ENCODE measurements at regions not wholly inside any gene's neighbourhood (a gene's known extent, or its start where the extent isn't known, plus 50 kb on each side); places are given as distances from the start of the nearest gene placed in this dataset.

- no peak for DNase-seq (ENCODE audit: low spot score)
Observed at GRCh38 chr7:33810356-33810755, 95.0 kb upstream of the BMPER start.

- no peak for DNase-seq (ENCODE audit: low spot score)
Observed at GRCh38 chr7:33813331-33813730, 92.0 kb upstream of the BMPER start.

- DNase-seq (ENCODE audit: low spot score): no peak
Observed at GRCh38 chr7:33814400-33814799, 90.9 kb upstream of the BMPER start.

DNA sequence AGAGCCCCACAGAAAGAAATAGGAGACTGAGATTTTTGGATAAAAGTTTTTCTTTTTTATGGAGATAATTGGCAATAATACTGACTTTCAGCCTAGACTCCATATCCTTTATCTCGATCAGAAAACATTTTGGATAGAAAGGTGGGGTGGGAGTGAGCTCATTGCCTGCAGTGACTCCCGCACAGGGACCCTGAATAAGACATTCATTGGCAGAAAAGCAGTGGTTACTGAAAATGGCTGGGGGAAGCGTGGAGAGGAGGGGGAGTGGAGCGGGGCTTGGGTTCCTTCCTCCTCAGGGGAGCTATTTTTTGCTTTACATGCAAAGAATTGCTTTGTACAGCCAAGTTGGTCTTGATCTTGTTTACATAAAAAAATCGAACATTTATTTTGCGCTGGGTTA is 90.4 kb upstream of the BMPER start:
- DNase-seq (ENCODE audit: low spot score): no peak

- DNase-seq (ENCODE audit: low spot score): no peak
Observed at GRCh38 chr7:33815336-33815735, 90.0 kb upstream of the BMPER start.

DNA sequence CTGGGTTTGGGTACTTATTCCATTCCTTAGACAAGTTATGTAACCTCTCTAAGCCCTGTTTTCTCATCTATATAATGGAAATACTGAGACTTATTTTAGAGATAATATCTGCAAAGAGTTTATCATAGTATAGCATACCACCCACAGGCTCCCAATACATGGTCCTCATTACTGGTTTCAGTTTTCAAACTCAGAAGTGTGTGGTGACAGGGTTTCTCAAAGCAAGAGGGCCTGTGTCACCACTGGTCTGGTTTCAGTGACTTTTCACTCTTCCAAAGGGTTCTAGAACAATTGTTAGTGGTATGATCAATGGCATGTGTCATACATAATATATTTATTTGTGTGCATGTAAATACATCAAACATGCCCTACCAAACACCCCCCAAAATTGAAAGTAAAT is 89.2 kb upstream of the BMPER start:
- DNase-seq (ENCODE audit: low spot score): no peak

- DNase-seq (ENCODE audit: low spot score): no peak
Observed at GRCh38 chr7:33819658-33820057, 85.7 kb upstream of the BMPER start.

DNA sequence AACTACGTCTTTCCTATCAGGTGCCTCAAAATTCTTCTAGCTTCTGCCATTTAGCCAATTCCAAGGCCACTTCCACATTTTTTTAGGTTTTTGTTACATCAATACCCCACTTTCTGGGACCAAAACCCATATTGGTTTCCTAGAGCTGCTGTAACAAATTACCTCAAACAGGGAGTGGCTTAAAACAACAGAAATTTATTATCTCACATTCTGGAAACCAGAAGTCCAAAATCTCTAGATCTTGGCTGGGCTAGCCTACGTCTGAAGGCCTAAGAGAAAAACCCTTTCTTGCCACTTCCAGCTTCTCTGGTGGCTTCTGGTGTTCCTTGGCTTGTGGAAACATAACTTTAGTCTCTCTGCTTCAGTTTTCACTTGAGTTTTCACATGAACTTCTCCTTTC is 85.1 kb upstream of the BMPER start:
- DNase-seq (ENCODE audit: low spot score): no peak

DNA sequence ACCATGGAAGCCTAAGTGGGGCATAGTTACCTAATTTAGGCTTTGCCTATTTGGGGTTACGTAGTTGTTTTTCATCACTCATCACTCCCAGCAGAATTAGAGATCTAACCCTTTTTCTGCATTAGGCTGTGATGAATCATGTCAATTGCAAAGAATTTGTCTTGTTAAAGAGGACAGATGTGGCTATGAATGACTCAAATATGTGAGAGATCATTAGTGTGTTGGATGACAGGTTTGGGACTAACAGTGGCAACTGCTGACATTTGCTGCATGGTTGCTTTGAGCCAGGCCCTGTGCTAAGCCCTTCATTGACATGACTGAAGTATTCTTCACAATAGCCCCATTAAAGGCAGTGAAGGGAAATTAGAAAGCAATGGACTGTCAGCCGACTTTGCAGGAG is 83.4 kb upstream of the BMPER start:
- no peak for DNase-seq (ENCODE audit: low spot score)

DNA sequence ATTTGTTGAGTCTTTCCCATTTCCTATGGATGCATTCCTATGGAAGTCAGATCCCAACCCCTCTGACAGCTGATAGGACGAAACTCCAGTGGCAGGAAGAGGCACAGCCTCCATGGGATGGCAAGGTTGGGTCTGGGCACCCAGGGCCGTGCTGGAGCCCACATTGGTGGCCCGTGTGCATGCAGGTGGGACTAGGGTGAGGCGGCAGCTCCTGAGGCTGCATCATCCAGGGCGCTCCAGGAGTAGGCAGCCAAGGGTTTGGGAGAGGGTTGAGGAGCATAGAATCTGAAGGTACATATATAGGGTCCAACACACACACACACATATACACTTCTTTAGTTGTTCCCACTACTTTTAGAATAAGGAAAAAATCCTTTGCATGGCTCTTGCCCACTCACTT is 81.4 kb upstream of the BMPER start:
- no peak for DNase-seq (ENCODE audit: low spot score)

GRCh38 chr7:33824911-33825459 is 80.4 kb upstream of the BMPER start:
- DNase-seq (ENCODE audit: low spot score): no peak

DNA sequence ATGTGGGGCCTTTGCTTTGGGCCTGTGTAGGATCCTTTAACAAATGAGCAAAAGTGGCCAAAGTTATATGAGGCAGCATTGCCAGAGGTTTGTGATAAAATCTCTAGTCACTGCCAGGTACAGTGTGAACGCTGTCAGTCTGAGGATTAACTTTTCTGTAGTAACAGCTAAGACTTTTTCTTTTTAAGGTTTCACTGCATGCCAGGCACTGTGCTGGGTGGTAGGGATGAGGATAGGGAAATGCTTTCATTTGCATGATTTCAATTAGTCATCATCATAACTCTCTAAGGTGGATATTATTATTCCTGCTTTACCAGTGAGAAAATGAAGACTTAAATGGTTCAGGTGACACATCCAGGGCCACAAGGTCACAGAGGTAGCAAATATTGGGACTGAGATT is 79.7 kb upstream of the BMPER start:
- no peak for DNase-seq (ENCODE audit: low spot score)

GRCh38 chr7:33829536-33829935 is 75.8 kb upstream of the BMPER start:
- DNase-seq (ENCODE audit: low spot score): no peak

DNA sequence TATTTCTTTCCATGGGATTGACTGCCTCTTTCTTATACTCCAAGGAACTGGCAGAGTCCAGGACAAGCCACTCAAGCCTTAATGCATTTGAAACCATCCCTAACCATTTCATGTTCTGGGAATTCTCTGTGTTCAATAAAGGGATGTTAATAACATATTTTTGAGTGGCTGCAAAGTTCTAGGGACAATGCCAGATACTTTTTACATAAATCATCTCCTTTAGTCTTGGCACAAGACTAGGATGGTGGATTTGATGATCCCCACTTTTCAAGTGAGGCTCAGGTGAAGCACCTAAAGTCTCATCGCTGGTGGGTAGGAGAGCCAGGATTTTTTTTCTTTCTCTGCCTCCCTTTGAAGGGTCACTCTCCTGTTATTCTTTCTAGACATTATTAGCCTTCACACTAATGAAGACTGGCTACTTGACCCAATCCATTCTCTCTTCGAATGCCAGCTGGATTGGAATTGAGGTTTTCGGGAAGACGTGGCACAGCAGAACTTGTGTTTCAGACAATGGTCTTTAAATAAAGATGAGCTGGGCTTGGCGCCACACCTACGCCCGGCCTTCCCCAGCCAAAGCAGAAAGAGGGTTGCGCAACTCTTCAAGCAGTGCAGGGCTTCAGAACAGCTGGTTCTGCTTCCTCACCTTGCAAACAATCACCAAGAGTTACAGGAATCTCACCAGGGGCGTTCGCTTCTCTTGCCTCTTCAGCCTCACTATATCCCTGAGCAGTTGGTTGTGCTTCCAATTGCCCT is 73.8 kb upstream of the BMPER start:
- no peak for DNase-seq (ENCODE audit: low spot score)

- DNase-seq (ENCODE audit: low spot score): no peak
Observed at GRCh38 chr7:33832271-33832721, 73.0 kb upstream of the BMPER start.

GRCh38 chr7:33836797-33837355 is 68.5 kb upstream of the BMPER start:
- peak; percentile 69 for DNase-seq (ENCODE audit: low spot score)

GRCh38 chr7:33837356-33837851 is 67.9 kb upstream of the BMPER start:
- DNase-seq (ENCODE audit: low spot score): no peak

DNA sequence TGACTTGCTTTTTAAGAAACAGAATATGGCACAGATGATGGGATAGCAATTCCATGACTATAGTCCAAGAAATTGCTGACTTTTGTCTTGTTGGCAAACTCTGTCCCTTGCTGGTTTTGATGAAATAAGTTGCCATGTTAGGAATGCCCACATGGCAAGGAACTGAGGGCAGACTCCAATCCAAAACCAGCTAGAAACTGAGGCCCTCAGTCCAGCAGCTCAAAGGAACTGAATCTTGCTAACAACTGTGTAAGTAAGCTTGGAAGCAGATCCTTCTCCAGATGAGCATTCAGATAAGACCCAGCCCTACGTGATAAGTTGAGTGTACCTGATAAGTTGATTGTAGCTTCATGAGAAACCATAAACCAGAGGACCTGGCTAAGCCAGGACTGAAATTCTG is 64.3 kb upstream of the BMPER start:
- DNase-seq (ENCODE audit: low spot score): no peak

DNA sequence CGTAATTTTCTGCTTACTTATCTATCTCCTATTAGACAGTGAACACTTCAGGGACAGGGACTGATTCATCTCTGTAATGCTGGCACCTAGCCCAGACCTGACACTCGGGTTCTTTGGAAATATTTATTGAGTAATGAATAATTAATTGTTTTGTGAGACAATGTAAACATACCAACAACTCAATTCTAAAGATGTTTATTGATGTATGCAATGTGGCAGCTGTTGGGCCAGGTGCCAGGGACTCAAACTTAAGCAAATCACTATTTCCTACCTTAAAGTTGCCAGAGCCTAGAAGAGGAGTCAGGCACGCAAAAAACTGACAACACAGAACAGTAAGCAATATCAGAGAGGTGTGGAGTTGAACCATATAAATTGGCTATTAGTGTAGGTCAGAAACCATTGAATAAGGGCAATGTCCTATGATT is 63.6 kb upstream of the BMPER start:
- DNase-seq (ENCODE audit: low spot score): no peak

DNA sequence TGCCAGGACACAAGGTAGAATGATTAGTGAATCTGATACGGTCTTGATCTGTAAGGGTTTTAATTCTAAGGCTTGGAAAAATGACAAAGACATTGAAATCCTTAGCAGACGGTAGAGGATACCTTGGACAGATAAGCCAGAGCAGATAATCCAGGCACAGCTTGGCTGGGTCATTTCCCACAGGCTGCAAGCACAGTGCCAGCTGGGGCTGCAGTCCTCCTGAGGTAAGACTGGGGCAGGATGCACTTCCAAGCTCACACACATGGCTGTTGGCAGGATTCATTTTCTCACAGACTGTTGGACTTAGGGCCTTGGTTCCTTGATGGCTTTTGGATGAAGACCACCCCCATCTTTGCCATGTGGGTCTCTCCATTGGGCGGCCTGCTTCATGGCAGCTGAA is 63.2 kb upstream of the BMPER start:
- DNase-seq (ENCODE audit: low spot score): no peak

DNA sequence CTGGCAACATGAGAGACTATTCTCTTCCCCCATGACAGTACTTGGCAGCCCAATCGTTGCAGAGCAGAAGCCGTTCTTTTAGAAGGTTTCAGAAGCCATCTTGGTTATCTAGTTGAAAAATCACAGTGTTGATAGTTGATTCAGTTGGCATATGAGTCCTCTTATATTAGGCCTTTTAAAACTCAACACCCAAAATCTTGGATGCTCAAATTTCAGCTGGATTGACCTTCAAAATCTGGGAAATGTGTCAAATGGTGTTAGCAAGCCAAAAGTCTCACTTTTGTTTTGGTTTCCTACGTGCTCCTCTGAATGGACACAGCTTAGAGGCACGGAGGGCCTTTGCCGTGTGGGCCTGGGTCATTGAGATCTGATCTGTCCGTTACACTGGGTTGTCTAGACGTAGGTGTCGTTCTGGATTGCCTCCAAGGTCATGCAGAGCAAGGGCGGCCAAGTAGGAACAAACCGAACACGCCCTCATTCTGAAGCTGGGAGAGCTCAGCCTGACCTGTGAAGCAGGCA is 59.3 kb upstream of the BMPER start:
- DNase-seq (ENCODE audit: low spot score): no peak

DNA sequence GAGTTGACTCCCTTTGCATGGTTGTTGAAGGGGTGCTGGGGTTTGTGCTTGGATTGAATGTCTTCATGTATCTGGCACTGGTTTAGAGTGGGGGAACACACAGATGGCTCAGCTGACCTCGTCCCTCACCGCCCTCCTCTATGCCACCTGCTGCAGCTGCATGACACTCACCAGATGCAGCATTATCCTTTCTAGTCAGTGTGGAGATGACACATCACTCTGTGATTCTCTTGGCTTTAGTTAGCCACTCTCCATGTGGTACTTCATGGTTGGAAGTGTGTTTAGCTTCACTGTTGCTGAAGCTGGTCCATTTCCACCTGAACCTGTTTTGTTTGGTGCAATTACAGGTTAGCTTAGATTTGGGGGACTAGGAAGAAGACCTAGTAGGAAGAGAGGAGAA is 56.3 kb upstream of the BMPER start:
- DNase-seq (ENCODE audit: low spot score): no peak

- DNase-seq (ENCODE audit: low spot score): no peak
Observed at GRCh38 chr7:33849971-33850559, 55.3 kb upstream of the BMPER start.

Data from HT-29 (cell line).